ENCODE measurements at regions not wholly inside any gene's neighbourhood (a gene's known extent, or its start where the extent isn't known, plus 50 kb on each side); places are given as distances from the start of the nearest gene placed in this dataset.

DNA sequence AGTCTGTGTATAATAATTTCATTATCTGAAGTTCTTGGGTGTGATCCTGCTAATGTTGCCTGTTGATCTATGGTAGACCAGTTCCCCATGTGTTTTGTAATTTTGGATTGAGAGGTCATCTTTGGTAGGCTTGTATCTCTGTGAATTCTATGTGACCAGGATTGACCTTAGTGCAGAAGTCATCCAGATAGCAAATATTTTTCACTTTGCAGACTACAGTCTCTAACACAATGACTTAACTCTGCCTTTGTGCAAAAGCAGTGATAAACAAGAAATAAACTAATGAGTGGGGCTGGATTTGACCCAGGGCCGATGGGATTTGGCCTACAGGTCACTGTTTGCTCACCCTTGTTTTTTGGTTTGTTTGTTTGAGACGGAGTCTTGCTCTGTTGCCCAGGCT is 144.6 kb upstream of the MYL2 start:
- CTCF ChIA-PET = no interaction called here
- no peaks in the 10 kb centered on the region; the same call in 2 of the 3 replicates for H3K9me3 ChIP-seq (replicated peaks; ENCODE audit: control insufficient read depth, insufficient read depth, low read length)
- in situ Hi-C loops (cut with MboI) (no loop called here), intact Hi-C loops (cut with micrococcal nuclease; ENCODE audit: unreplicated experiment) (no loop called here)
- H3K4me2 ChIP-seq (ENCODE audit: control insufficient read depth, insufficient read depth) = no peak overlapping the region
- no peak overlapping the region for H3K27ac ChIP-seq (ENCODE audit: control insufficient read depth, insufficient read depth)
- no peak for FAIRE-seq
- SMC1A ChIA-PET (ENCODE audit: uncharacterized antibody, unreplicated experiment) = no interaction called here
- TF ChIP-seq FOS (IDR thresholded peaks at IDR 0.05; ENCODE audit: borderline replicate concordance, extremely low read depth, insufficient read length) = no peak
- TF ChIP-seq, protein P1, sequence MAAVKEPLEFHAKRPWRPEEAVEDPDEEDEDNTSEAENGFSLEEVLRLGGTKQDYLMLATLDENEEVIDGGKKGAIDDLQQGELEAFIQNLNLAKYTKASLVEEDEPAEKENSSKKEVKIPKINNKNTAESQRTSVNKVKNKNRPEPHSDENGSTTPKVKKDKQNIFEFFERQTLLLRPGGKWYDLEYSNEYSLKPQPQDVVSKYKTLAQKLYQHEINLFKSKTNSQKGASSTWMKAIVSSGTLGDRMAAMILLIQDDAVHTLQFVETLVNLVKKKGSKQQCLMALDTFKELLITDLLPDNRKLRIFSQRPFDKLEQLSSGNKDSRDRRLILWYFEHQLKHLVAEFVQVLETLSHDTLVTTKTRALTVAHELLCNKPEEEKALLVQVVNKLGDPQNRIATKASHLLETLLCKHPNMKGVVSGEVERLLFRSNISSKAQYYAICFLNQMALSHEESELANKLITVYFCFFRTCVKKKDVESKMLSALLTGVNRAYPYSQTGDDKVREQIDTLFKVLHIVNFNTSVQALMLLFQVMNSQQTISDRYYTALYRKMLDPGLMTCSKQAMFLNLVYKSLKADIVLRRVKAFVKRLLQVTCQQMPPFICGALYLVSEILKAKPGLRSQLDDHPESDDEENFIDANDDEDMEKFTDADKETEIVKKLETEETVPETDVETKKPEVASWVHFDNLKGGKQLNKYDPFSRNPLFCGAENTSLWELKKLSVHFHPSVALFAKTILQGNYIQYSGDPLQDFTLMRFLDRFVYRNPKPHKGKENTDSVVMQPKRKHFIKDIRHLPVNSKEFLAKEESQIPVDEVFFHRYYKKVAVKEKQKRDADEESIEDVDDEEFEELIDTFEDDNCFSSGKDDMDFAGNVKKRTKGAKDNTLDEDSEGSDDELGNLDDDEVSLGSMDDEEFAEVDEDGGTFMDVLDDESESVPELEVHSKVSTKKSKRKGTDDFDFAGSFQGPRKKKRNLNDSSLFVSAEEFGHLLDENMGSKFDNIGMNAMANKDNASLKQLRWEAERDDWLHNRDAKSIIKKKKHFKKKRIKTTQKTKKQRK (IDR thresholded peaks at IDR 0.05; ENCODE audit: low read depth, low read length) = no peak
- TF ChIP-seq, protein P2, sequence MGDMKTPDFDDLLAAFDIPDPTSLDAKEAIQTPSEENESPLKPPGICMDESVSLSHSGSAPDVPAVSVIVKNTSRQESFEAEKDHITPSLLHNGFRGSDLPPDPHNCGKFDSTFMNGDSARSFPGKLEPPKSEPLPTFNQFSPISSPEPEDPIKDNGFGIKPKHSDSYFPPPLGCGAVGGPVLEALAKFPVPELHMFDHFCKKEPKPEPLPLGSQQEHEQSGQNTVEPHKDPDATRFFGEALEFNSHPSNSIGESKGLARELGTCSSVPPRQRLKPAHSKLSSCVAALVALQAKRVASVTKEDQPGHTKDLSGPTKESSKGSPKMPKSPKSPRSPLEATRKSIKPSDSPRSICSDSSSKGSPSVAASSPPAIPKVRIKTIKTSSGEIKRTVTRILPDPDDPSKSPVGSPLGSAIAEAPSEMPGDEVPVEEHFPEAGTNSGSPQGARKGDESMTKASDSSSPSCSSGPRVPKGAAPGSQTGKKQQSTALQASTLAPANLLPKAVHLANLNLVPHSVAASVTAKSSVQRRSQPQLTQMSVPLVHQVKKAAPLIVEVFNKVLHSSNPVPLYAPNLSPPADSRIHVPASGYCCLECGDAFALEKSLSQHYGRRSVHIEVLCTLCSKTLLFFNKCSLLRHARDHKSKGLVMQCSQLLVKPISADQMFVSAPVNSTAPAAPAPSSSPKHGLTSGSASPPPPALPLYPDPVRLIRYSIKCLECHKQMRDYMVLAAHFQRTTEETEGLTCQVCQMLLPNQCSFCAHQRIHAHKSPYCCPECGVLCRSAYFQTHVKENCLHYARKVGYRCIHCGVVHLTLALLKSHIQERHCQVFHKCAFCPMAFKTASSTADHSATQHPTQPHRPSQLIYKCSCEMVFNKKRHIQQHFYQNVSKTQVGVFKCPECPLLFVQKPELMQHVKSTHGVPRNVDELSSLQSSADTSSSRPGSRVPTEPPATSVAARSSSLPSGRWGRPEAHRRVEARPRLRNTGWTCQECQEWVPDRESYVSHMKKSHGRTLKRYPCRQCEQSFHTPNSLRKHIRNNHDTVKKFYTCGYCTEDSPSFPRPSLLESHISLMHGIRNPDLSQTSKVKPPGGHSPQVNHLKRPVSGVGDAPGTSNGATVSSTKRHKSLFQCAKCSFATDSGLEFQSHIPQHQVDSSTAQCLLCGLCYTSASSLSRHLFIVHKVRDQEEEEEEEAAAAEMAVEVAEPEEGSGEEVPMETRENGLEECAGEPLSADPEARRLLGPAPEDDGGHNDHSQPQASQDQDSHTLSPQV (IDR thresholded peaks at IDR 0.05) = no peak
- TF ChIP-seq, protein P3, sequence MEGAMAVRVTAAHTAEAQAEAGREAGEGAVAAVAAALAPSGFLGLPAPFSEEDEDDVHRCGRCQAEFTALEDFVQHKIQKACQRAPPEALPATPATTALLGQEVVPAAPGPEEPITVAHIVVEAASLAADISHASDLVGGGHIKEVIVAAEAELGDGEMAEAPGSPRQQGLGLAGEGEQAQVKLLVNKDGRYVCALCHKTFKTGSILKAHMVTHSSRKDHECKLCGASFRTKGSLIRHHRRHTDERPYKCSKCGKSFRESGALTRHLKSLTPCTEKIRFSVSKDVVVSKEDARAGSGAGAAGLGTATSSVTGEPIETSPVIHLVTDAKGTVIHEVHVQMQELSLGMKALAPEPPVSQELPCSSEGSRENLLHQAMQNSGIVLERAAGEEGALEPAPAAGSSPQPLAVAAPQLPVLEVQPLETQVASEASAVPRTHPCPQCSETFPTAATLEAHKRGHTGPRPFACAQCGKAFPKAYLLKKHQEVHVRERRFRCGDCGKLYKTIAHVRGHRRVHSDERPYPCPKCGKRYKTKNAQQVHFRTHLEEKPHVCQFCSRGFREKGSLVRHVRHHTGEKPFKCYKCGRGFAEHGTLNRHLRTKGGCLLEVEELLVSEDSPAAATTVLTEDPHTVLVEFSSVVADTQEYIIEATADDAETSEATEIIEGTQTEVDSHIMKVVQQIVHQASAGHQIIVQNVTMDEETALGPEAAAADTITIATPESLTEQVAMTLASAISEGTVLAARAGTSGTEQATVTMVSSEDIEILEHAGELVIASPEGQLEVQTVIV (IDR thresholded peaks at IDR 0.05; ENCODE audit: borderline replicate concordance, partially characterized antibody) = no peak
- no peak for TF ChIP-seq IKZF1 (conservative IDR thresholded peaks at IDR 0.05)
- no peak for TF ChIP-seq CHD4 (IDR thresholded peaks at IDR 0.05)
- TF ChIP-seq RCOR1 (conservative IDR thresholded peaks at IDR 0.05; ENCODE audit: low read depth, low read length) = no peak
- TF ChIP-seq ZNF207 (IDR thresholded peaks at IDR 0.05; ENCODE audit: borderline replicate concordance) = no peak
- no peak for TF ChIP-seq RBBP5 (conservative IDR thresholded peaks at IDR 0.05)
- TF ChIP-seq POU2F2 (IDR thresholded peaks at IDR 0.05; ENCODE audit: borderline replicate concordance, low read depth, low read length) = no peak
- TF ChIP-seq STAT3 (IDR thresholded peaks at IDR 0.05; ENCODE audit: low read depth, low read length) = no peak
- no peaks in the 10 kb centered on the region for H3K4me1 ChIP-seq (ENCODE audit: control insufficient read depth, insufficient read depth, low read length)
- no peaks in the 10 kb centered on the region; a peak in 1 of 4 replicates for H3K27me3 ChIP-seq (replicated peaks in 1 of 2; ENCODE audit: control insufficient read depth in 2 of 2, insufficient read depth in 2 of 2, low read length in 1 of 2)
- no peak overlapping the region for H3K4me3 ChIP-seq
- WGBS (ENCODE audit: insufficient coverage, insufficient replicate concordance, low lambda C conversion rate, missing lambda C conversion rate) = 8% methylated on average over 2 of the region's 2 CpGs
- no peak for ATAC-seq
- RAD21 ChIA-PET (ENCODE audit: unreplicated experiment) = no interaction called here
- POLR2A ChIA-PET = no interaction called here
- H3K79me2 ChIP-seq (ENCODE audit: control insufficient read depth, insufficient read depth, low read length) = no peaks in the 10 kb centered on the region
- no TSS peak for BruUV-seq (replicated peaks)
- H3K9ac ChIP-seq (ENCODE audit: control insufficient read depth, insufficient read depth, low read length) = no peak overlapping the region
- no peak for DNase-seq (ENCODE audit: low read depth, low spot score)
- H3K36me3 ChIP-seq (ENCODE audit: control insufficient read depth in 2 of 2, insufficient read depth in 2 of 2, low read length in 1 of 2) = no peaks in the 10 kb centered on the region
- no peaks in the 10 kb centered on the region for H4K20me1 ChIP-seq (ENCODE audit: control insufficient read depth, insufficient read depth)
- no peak overlapping the region for H2AFZ ChIP-seq (ENCODE audit: control insufficient read depth, low read depth, low read length)
